ENCODE measurements at regions not wholly inside any gene's neighbourhood (a gene's known extent, or its start where the extent isn't known, plus 50 kb on each side); places are given as distances from the start of the nearest gene placed in this dataset.

DNA sequence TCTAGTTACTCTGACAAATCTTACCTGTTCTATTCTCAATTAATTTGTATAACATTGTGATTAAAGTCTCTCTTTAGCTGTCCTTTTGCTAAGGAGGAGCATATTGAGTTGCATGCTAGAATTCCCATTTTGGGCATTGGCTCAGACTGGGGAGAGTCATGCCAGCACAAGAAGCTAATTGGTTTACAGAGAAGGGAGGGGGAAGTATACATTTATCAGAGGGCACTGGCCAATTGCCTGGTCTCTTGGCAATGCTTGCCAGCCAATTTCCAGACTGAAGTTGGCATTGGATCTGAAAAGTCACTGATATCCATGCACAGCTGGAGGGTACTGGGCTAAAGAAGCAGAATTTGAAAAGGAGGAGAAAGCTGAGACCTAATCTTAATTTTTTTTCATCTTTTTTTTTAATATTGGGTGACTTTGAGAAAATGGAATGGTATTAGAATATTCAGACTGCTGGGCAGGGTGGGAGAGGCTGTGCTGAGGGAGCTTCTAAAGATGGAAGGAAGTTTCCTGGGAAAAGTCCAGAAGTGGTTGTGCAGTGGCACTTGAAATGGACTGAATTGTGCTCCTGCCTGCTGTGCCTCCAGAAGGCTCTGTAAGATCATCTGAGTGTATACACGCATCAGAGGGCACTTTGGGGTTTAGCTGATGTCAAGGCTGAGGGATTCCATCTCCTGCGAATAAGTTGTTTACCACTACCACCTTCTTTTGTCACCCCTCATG, 365.2 kb upstream of the DPH6 start:
- CTCF ChIA-PET = interaction anchor here (0.6 kb wide), 1 partner anchor 80 kb away, joined by 3 read pairs; no protein-coding TSS in a partner anchor

DNA sequence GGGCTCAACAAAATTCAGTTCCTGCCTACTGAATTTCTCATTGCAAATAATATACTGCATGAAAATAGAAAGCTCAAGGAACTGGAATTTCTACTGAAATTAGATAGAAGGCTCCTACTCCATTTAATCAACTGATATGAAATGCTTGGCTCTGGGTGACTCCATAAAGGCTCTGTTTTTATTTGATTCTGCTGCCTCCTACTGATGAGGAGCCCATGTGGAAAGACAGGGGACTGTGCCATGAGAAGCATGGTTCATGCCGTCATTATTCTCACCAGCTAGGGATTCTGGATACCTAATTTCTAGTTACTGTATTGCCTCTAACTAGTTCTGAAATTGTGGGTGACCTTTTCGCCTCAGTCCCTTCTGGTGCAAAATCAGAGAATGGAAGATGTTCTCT, 366.2 kb upstream of the DPH6 start:
- Mint-ChIP-seq H3K27me3 (ENCODE audit: low read depth) (peaks cover 3% of the 10 kb centered on the region), H3K4me1 (ENCODE audit: low read depth) (no peaks in the 10 kb centered on the region)
- CTCF ChIA-PET = no interaction called here

More for the DNA sequence above, 365.2 kb upstream of the DPH6 start:
- Mint-ChIP-seq H3K9me3 (peaks cover 4% of the 10 kb centered on the region), H3K27me3 (ENCODE audit: low read depth) (peaks cover 3% of the 10 kb centered on the region), H3K4me3 (no peak overlapping the region), H3K27ac (no peak overlapping the region), H3K36me3 (ENCODE audit: low read depth) (no peaks in the 10 kb centered on the region), H3K4me1 (ENCODE audit: low read depth) (no peaks in the 10 kb centered on the region)
- DNase-seq = no peak
- intact Hi-C loops (cut with micrococcal nuclease) = no loop called here

DNA sequence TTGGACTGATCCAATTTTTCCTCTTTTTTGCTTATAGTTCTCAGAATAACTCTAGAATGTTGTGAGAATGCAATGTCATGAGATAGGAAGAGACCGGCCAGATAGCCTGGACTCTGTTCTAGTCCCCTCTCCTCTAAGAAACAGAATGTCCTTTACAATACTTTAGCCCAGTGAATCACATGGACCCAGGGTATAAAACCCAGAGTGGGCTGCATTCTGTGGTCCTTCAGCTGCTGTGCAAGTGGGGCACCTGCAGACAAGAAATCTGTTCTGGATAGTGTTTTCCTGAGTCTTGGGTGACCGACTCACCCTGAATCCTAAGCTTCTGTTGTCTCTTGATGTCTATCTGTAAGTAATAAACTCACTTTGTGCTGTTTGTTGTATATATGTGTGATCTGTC, 368.6 kb upstream of the DPH6 start:
- Mint-ChIP-seq H3K27ac (no peak overlapping the region), H3K9me3 (peaks cover 5% of the 10 kb centered on the region), H3K36me3 (ENCODE audit: low read depth) (no peaks in the 10 kb centered on the region), H3K4me1 (ENCODE audit: low read depth) (no peaks in the 10 kb centered on the region), H3K4me3 (no peak overlapping the region), H3K27me3 (ENCODE audit: low read depth) (peaks cover 6% of the 10 kb centered on the region)
- no peak for DNase-seq
- CTCF ChIA-PET = no interaction called here
- intact Hi-C loops (cut with micrococcal nuclease) = no loop called here

More for the DNA sequence above, 366.2 kb upstream of the DPH6 start:
- intact Hi-C loops (cut with micrococcal nuclease) = no loop called here
- Mint-ChIP-seq H3K9me3 (peaks cover 4% of the 10 kb centered on the region), H3K36me3 (ENCODE audit: low read depth) (no peaks in the 10 kb centered on the region), H3K4me3 (no peak overlapping the region), H3K27ac (no peak overlapping the region)
- DNase-seq = no peak

DNA sequence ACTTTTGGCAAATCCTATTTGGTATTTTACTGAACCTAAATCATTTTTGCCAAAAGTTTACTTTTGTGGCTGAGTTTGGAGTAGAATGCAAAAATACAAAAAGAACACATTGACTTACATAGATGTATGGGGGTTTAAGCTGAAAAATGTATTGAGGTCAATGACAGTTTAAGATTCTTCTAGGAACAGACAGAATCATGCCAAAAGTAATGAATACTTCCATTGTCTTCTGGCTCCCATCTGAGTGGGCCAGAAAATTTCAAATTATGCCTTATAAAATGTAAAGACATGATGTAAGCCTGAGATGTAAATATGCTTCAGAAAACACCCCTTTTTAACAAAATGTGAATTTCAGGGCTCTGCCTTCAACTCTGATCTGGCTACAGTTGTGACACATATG, 375.1 kb upstream of the DPH6 start:
- no peak for DNase-seq
- CTCF ChIA-PET = no interaction called here
- Mint-ChIP-seq H3K9me3 (peaks cover 1% of the 10 kb centered on the region), H3K27me3 (ENCODE audit: low read depth) (peaks cover 3% of the 10 kb centered on the region), H3K4me3 (no peak overlapping the region), H3K36me3 (ENCODE audit: low read depth) (no peaks in the 10 kb centered on the region), H3K27ac (no peak overlapping the region), H3K4me1 (ENCODE audit: low read depth) (no peaks in the 10 kb centered on the region)
- intact Hi-C loops (cut with micrococcal nuclease) = no loop called here

DNA sequence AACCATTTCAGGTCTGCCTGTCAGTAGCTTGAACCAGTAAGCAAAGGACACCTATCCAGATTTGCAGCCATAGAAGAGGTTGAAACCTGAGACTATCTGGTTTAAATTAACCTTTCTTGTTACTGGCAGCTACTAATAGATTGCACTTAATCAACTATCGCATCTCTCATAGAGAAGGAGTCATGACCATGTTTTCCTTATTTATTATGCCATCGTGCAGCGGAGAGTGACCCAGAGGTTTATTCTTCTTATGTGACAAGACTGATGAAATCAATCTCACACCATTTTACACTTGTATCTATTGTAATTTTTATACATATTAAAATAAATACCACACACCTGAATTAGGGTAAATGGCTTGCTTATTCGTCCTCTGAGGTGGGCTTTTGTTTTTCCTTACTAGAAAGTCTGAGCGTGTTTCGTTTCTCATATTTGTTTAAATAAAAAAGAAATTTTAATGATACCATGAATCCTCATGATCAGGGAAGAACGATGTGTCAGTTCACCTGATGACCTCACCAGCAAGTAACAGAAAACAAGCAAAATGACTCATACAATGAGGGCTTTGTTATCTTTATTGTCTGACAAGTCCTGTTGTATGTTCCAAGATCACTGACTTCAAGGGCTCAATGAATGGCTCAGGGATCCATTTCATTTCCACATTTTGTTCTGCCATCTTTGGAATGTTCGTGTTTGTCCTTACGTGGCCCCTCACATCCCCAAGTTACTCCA, 379.5 kb upstream of the DPH6 start:
- Mint-ChIP-seq H3K4me1 (ENCODE audit: low read depth) (no peaks in the 10 kb centered on the region), H3K36me3 (ENCODE audit: low read depth) (no peaks in the 10 kb centered on the region), H3K27me3 (ENCODE audit: low read depth) (no peaks in the 10 kb centered on the region), H3K27ac (no peak overlapping the region), H3K9me3 (no peaks in the 10 kb centered on the region), H3K4me3 (no peak overlapping the region)
- no peak for DNase-seq
- CTCF ChIA-PET = no interaction called here
- intact Hi-C loops (cut with micrococcal nuclease) = no loop called here

DNA sequence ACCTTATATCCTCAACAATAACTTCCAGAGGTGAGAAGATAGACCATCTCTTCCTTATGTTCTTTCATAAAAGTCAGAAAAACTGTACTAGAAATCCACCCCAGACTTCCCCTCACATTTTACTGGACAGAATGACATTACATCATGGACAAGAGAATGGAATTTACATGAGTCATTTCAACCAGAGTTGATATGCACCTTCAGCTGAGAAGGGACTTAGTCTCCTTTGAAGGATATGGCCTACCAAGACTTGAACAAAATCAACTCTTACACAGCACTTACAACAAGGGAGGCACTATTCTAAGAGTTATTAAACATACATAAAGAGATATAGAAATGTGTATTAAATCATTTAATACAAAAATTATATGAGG, 380.0 kb upstream of the DPH6 start:
- no peak overlapping the region for H3K4me3 Mint-ChIP-seq
- H3K36me3 Mint-ChIP-seq (ENCODE audit: low read depth) = no peaks in the 10 kb centered on the region
- no peaks in the 10 kb centered on the region for H3K9me3 Mint-ChIP-seq
- H3K4me1 Mint-ChIP-seq (ENCODE audit: low read depth) = no peaks in the 10 kb centered on the region
- DNase-seq = no peak
- CTCF ChIA-PET = no interaction called here
- no peaks in the 10 kb centered on the region for H3K27me3 Mint-ChIP-seq (ENCODE audit: low read depth)
- H3K27ac Mint-ChIP-seq = no peak overlapping the region
- intact Hi-C loops (cut with micrococcal nuclease) = no loop called here

DNA sequence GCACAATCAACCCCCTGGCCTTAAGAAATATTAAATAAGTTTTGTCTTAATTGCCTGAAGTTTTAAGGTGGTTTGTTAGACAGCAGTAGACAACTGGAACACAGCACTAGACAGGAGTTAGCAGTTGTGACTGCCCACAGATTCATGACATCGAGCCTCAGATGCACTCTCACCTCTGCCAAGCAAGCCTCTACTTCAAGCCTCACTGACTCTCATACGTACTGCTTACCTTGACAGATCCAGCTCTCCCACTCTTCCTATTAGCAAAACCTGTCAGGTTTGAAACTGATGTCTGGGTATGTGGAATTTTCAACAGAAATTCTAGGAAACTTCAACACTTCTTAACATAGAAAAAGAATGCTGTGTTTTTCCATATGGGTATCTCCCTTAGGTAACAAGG, 382.9 kb upstream of the DPH6 start:
- CTCF ChIA-PET = no interaction called here

DNA sequence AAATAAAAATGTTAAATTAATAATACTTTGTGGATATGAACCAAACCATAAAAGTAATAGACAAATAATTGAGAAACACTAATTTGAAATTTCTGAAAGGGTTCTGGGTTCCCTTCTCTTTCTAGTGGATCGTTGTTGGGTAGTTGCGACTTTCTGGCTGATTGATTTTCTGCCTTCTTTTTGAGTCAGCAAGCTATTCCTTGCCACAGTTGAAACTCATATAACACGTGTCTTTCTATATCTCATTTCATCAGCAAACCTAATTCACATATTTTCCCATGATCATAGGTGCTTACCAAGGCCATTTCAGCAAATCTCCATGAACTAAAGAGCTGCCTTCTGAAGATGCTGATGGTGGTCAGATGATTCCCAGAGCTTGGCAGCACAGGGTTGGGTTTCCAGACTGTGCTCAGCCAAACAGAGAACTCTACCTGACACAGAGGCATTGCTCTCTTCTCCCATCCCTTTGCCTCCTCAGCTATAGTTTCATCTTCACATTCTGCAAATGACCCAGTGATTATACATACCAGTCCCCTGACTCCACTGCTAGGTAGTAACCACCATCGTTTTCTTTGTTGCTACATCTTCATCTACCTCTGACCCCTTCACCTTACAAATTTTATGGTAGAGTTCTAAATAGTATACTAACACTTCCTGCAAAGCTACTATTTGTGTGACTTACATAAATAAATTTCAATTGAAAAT, 383.9 kb upstream of the DPH6 start:
- Mint-ChIP-seq H3K4me1 (ENCODE audit: low read depth) (no peaks in the 10 kb centered on the region), H3K27ac (no peak overlapping the region), H3K4me3 (no peak overlapping the region), H3K9me3 (no peaks in the 10 kb centered on the region), H3K36me3 (ENCODE audit: low read depth) (no peaks in the 10 kb centered on the region), H3K27me3 (ENCODE audit: low read depth) (no peaks in the 10 kb centered on the region)
- CTCF ChIA-PET = no interaction called here
- intact Hi-C loops (cut with micrococcal nuclease) = no loop called here
- no peak for DNase-seq

More for the DNA sequence above, 382.9 kb upstream of the DPH6 start:
- intact Hi-C loops (cut with micrococcal nuclease) = no loop called here
- Mint-ChIP-seq H3K4me1 (ENCODE audit: low read depth) (no peaks in the 10 kb centered on the region), H3K27me3 (ENCODE audit: low read depth) (no peaks in the 10 kb centered on the region), H3K9me3 (no peaks in the 10 kb centered on the region), H3K36me3 (ENCODE audit: low read depth) (no peaks in the 10 kb centered on the region), H3K27ac (no peak overlapping the region), H3K4me3 (no peak overlapping the region)
- no peak for DNase-seq

DNA sequence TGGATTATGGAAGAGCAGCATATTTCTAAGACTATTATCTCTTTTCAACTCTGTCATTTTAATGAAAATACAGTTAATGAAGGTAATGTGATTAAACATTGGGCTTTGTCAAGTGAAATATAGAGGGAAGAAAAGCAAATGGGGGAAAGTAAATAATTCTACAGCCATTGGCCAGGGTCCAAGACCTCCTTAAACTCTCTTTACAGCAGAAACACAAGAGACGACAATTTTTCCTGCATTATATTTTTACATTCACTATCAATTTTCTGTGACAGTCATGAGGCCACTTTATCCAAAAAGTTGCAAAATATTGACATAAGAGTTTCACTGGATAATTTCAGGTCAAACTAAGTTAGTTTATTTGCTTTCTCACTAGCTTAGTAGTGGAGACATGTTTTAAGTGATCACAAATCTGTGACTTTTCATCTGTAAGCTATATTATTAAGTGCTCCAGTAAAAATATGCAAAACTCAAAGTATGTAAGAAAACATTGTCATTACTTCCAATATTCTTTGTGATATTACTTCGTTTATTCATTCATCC, 385.9 kb upstream of the DPH6 start:
- CTCF ChIA-PET = no interaction called here
- intact Hi-C loops (cut with micrococcal nuclease) = no loop called here
- no peaks in the 10 kb centered on the region for H3K36me3 Mint-ChIP-seq (ENCODE audit: low read depth)
- no peaks in the 10 kb centered on the region for H3K4me1 Mint-ChIP-seq (ENCODE audit: low read depth)
- H3K4me3 Mint-ChIP-seq = no peak overlapping the region
- no peaks in the 10 kb centered on the region for H3K27me3 Mint-ChIP-seq (ENCODE audit: low read depth)
- no peak for DNase-seq
- no peaks in the 10 kb centered on the region for H3K9me3 Mint-ChIP-seq
- H3K27ac Mint-ChIP-seq = no peak overlapping the region

DNA sequence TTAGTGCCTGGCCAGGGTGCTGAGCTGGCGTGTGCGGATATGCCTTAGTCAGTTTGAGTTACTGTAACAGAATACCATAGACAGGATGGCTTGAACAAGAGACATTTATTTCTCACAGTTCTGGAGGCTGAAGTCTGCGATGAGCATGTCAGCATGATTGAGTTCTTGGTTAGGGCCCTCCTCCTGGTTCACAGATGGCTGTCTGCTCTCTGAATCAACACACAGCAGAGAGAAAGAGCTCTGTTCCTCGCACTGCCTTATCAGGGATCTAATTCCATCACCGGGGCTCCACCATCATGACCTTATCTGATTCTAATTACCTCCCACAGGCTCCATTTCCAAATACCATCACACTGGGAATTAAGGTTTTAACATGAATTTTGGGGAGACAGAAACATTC, 386.6 kb upstream of the DPH6 start:
- CTCF ChIA-PET = no interaction called here
- H3K4me1 Mint-ChIP-seq (ENCODE audit: low read depth) = no peaks in the 10 kb centered on the region
- no peak overlapping the region for H3K4me3 Mint-ChIP-seq
- no peak for DNase-seq
- H3K27me3 Mint-ChIP-seq (ENCODE audit: low read depth) = no peaks in the 10 kb centered on the region
- no peaks in the 10 kb centered on the region for H3K36me3 Mint-ChIP-seq (ENCODE audit: low read depth)
- intact Hi-C loops (cut with micrococcal nuclease) = no loop called here
- H3K27ac Mint-ChIP-seq = no peak overlapping the region
- H3K9me3 Mint-ChIP-seq = no peaks in the 10 kb centered on the region

DNA sequence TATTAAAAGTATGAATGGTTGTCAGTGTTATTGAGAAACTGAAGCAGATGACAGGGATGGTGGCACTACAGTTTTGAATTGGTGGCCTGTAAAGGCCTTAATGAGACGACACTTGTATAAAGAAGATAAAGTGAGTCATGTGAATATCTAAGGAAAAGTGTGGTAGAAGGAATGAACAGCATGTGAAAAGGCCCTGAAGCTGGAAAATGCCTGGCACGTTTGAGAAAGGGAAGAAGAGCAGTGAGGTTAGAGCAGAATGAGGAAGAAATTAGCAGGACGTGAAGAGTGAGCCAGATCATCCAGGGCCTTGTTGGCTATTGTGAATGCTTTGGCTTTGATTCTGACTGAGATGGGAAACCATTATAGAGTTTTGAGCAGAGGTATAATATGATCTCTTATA, 387.6 kb upstream of the DPH6 start:
- DNase-seq = no peak
- Mint-ChIP-seq H3K27ac (no peak overlapping the region), H3K27me3 (ENCODE audit: low read depth) (no peaks in the 10 kb centered on the region), H3K9me3 (no peaks in the 10 kb centered on the region), H3K4me3 (no peak overlapping the region), H3K4me1 (ENCODE audit: low read depth) (no peaks in the 10 kb centered on the region), H3K36me3 (ENCODE audit: low read depth) (no peaks in the 10 kb centered on the region)
- intact Hi-C loops (cut with micrococcal nuclease) = no loop called here
- CTCF ChIA-PET = no interaction called here

DNA sequence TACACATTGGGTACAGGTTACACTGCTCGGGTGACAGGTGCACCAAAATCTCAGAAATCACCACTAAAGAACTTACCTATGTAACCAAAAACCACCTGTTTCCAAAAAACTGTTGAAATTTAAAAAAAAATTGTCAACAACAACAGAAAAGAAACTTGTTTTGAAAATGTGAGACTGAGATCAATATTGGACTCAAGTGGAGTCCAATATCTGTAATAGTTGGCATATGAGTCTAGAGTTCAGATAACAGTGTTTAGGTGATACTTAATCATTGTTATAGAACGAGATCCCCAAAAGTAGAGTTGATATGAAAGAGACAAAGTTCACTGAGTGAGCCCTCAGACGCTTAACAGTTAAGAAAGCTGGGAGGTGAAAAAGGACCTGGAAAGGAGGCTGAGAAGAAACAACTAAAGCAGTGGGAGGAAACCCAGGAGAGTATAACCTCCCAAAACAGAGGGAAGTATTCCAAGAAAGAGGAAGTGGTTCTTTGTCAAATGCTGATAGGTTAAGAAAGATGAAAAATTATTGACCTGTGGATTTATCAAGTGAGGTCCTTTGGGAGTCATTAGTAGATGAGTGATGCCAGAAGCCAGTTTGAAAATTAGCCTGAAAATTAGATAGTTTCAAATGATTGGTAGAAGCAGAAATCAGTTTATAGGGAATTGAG, 388.6 kb upstream of the DPH6 start:
- Mint-ChIP-seq H3K36me3 (ENCODE audit: low read depth) (no peaks in the 10 kb centered on the region), H3K27ac (no peak overlapping the region), H3K9me3 (no peaks in the 10 kb centered on the region), H3K27me3 (ENCODE audit: low read depth) (no peaks in the 10 kb centered on the region), H3K4me1 (ENCODE audit: low read depth) (no peaks in the 10 kb centered on the region), H3K4me3 (no peak overlapping the region)
- no peak for DNase-seq
- CTCF ChIA-PET = interaction anchor here (0.6 kb wide), 1 partner anchor 490 kb away, joined by 3 read pairs; no protein-coding TSS in a partner anchor
- intact Hi-C loops (cut with micrococcal nuclease) = no loop called here
